ENCODE measurements at regions not wholly inside any gene's neighbourhood (a gene's known extent, or its start where the extent isn't known, plus 50 kb on each side); places are given as distances from the start of the nearest gene placed in this dataset.

- TF ChIP-seq, protein P1, sequence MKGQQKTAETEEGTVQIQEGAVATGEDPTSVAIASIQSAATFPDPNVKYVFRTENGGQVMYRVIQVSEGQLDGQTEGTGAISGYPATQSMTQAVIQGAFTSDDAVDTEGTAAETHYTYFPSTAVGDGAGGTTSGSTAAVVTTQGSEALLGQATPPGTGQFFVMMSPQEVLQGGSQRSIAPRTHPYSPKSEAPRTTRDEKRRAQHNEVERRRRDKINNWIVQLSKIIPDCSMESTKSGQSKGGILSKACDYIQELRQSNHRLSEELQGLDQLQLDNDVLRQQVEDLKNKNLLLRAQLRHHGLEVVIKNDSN (IDR thresholded peaks at IDR 0.05; ENCODE audit: borderline replicate concordance, extremely low read length, insufficient read depth, low read depth, low read length): no peak
- TF ChIP-seq ZSCAN29 (IDR thresholded peaks at IDR 0.05) (no peak), CEBPB (IDR thresholded peaks at IDR 0.05; ENCODE audit: borderline replicate concordance in 1 of 2, low read depth in 2 of 2, low read length in 2 of 2) (no peak), HDGF (IDR thresholded peaks at IDR 0.05) (no peak), YBX1 (IDR thresholded peaks at IDR 0.05) (no peak)
Measured at GRCh38 chr12:105819549-105819948, 319.2 kb downstream of the NUAK1 start (continued).

- Histone ChIP-seq H2AFZ (ENCODE audit: control insufficient read depth, low read depth, low read length) (no peak overlapping the region), H3K27me3 (replicated peaks in 1 of 2; ENCODE audit: control insufficient read depth in 2 of 2, insufficient read depth in 2 of 2, low read length in 1 of 2) (no peaks in the 10 kb centered on the region; a peak in 1 of 4 replicates), H3K4me2 (ENCODE audit: control insufficient read depth, insufficient read depth) (no peak overlapping the region), H3K9ac (ENCODE audit: control insufficient read depth, insufficient read depth, low read length) (no peak overlapping the region), H3K9me3 (replicated peaks; ENCODE audit: control insufficient read depth, insufficient read depth, low read length) (no peaks in the 10 kb centered on the region), H3K79me2 (ENCODE audit: control insufficient read depth, insufficient read depth, low read length) (no peaks in the 10 kb centered on the region), H4K20me1 (ENCODE audit: control insufficient read depth, insufficient read depth) (no peaks in the 10 kb centered on the region; the same call in 1 of the 2 replicates), H3K36me3 (ENCODE audit: control insufficient read depth in 2 of 2, insufficient read depth in 2 of 2, low read length in 1 of 2) (no peaks in the 10 kb centered on the region), H3K4me3 (no peak overlapping the region), H3K4me1 (ENCODE audit: control insufficient read depth, insufficient read depth, low read length) (no peaks in the 10 kb centered on the region), H3K27ac (ENCODE audit: control insufficient read depth, insufficient read depth) (no peak overlapping the region)
- DNase-seq (ENCODE audit: low read depth, low spot score) (no peak), FAIRE-seq (no peak), ATAC-seq (no peak)
- ChIA-PET CTCF (no interaction called here), RAD21 (ENCODE audit: unreplicated experiment) (no interaction called here), POLR2A (no interaction called here), SMC1A (ENCODE audit: uncharacterized antibody, unreplicated experiment) (no interaction called here)
- BruUV-seq (replicated peaks): no TSS peak
- in situ Hi-C loops (cut with MboI): no loop called here
- 16% methylated on average over 5 of the region's 5 CpGs for WGBS (ENCODE audit: insufficient coverage, insufficient replicate concordance, low lambda C conversion rate, missing lambda C conversion rate)
- intact Hi-C loops (cut with micrococcal nuclease; ENCODE audit: unreplicated experiment): no loop called here
- no peak for TF ChIP-seq BCL3 (IDR thresholded peaks at IDR 0.05; ENCODE audit: borderline replicate concordance, insufficient read depth, low read depth, low read length, poor library complexity, severe bottlenecking)
- no peak for TF ChIP-seq YY1 (IDR thresholded peaks at IDR 0.05; ENCODE audit: low read depth, low read length)
- TF ChIP-seq SREBF1 (IDR thresholded peaks at IDR 0.05; ENCODE audit: low read length): no peak
- no peak for TF ChIP-seq TAF1 (IDR thresholded peaks at IDR 0.05; ENCODE audit: borderline replicate concordance, low read depth, low read length)
- TF ChIP-seq HDAC6 (IDR thresholded peaks at IDR 0.05; ENCODE audit: unreplicated experiment): no peak
- TF ChIP-seq NRF1 (conservative IDR thresholded peaks at IDR 0.05; ENCODE audit: low read depth, low read length): no peak
- TF ChIP-seq, protein P2, sequence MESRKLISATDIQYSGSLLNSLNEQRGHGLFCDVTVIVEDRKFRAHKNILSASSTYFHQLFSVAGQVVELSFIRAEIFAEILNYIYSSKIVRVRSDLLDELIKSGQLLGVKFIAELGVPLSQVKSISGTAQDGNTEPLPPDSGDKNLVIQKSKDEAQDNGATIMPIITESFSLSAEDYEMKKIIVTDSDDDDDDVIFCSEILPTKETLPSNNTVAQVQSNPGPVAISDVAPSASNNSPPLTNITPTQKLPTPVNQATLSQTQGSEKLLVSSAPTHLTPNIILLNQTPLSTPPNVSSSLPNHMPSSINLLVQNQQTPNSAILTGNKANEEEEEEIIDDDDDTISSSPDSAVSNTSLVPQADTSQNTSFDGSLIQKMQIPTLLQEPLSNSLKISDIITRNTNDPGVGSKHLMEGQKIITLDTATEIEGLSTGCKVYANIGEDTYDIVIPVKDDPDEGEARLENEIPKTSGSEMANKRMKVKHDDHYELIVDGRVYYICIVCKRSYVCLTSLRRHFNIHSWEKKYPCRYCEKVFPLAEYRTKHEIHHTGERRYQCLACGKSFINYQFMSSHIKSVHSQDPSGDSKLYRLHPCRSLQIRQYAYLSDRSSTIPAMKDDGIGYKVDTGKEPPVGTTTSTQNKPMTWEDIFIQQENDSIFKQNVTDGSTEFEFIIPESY (IDR thresholded peaks at IDR 0.05): no peak
- TF ChIP-seq MLLT1 (IDR thresholded peaks at IDR 0.05): no peak
- no peak for TF ChIP-seq YBX1 (IDR thresholded peaks at IDR 0.05)
Measured at GRCh38 chr12:105820429-105821125, 318.2 kb downstream of the NUAK1 start.
